A549 (cell line): ENCODE measurements at regions not wholly inside any gene's neighbourhood (a gene's known extent, or its start where the extent isn't known, plus 50 kb on each side); places are given as distances from the start of the nearest gene placed in this dataset.

Source experiments
- CBX8 ChIP-seq: fragments of 200-600 bp; sonication (generic); IDR thresholded peaks from 2 replicates; pipeline ENCODE4 v1.6.1; 2016
- CTCF ChIP-seq: fragments of >200 bp; sonication (Bioruptor Twin); formaldehyde crosslinking; IDR thresholded peaks from 3 replicates; pipeline ENCODE4 v1.5.1; 2016
- FOSL2 ChIP-seq, 2 experiments: fragments of 450-650 bp in 1 of 2; fragments of >200 bp in 1 of 2; sonication (Bioruptor Twin) in 1 of 2; formaldehyde crosslinking; IDR thresholded peaks; 2 replicates each; pipeline versions ENCODE4 v1.5.0 to v1.6.1; 2016 to 2020; ENCODE audit warnings: mild to moderate bottlenecking in 1 of 2, moderate library complexity in 1 of 2
- MAX ChIP-seq: IDR thresholded peaks from 2 replicates; pipeline ENCODE4 v1.6.1; 2012
- POLR2A ChIP-seq: IDR thresholded peaks from 2 replicates; pipeline ENCODE4 v1.6.1; 2012; ENCODE audit warnings: mild to moderate bottlenecking, low read length
- REST ChIP-seq: fragments of 200-600 bp; sonication (generic); IDR thresholded peaks from 2 replicates; pipeline ENCODE4 v1.6.1; 2016; ENCODE audit warnings: antibody characterized with exemption, mild to moderate bottlenecking, moderate library complexity
- RFX5 ChIP-seq: fragments of 450-650 bp; IDR thresholded peaks from 2 replicates; pipeline ENCODE4 v1.7.1; 2014; ENCODE audit warnings: antibody characterized with exemption, mild to moderate bottlenecking, moderate library complexity
- ZSCAN20 ChIP-seq: fragments of 250-450 bp; sonication (Bioruptor Pico); IDR thresholded peaks from 2 replicates; pipeline ENCODE4 v1.8.0; 2022; ENCODE audit warnings: mild to moderate bottlenecking, moderate library complexity

- TF ChIP-seq CTCF (no peak), REST (no peak), POLR2A (no peak), ZSCAN20 (CRISPR knock-in tag) (no peak), RFX5 (no peak), FOSL2 (IDR thresholded peaks at IDR 0.05) (no peak), FOSL2 (CRISPR knock-in tag; IDR thresholded peaks at IDR 0.05) (no peak), CBX8 (no peak), MAX (no peak)
These were observed 1143.6 kb upstream of the EPHA6 start for GRCh38 chr3:95670765-95671164.
